Calu3 (cell line): ENCODE measurements at regions not wholly inside any gene's neighbourhood (a gene's known extent, or its start where the extent isn't known, plus 50 kb on each side); places are given as distances from the start of the nearest gene placed in this dataset.

Source experiments
- BruUV-seq: library from RNA; stranded (reverse); fragments of 400-500 nt; replicated peaks from 2 replicates; lab custom pipeline; 2021; lab: Mats Ljungman, UMichigan
- CTCF ChIA-PET: fragments of 300-600 bp; sonication (Branson Sonifier 250); formaldehyde crosslinking; loops from one replicate; lab custom pipeline; 2022; ENCODE audit warnings: antibody characterized with exemption; lab: Charles Lee
- DNase-seq: peaks from one replicate; pipeline ENCODE4 v3.0.0; 2022
- H3K27ac Mint-ChIP-seq: one replicate; pipeline ENCODE4 v1.8.0; 2022; ENCODE audit warnings: mixed read lengths; ENCODE audit not compliant: unreplicated experiment
- H3K27me3 Mint-ChIP-seq: one replicate; pipeline ENCODE4 v1.8.0; 2022; ENCODE audit warnings: mixed read lengths; ENCODE audit not compliant: unreplicated experiment
- H3K36me3 Mint-ChIP-seq: one replicate; pipeline ENCODE4 v1.8.0; 2022; ENCODE audit warnings: mild to moderate bottlenecking, moderate library complexity, mixed read lengths; ENCODE audit not compliant: insufficient read depth, unreplicated experiment
- H3K4me1 Mint-ChIP-seq: one replicate; pipeline ENCODE4 v1.8.0; 2022; ENCODE audit warnings: mild to moderate bottlenecking, low read depth, mixed read lengths; ENCODE audit not compliant: unreplicated experiment
- H3K4me3 Mint-ChIP-seq: one replicate; pipeline ENCODE4 v1.8.0; 2022; ENCODE audit warnings: mild to moderate bottlenecking, low read depth, moderate library complexity, mixed read lengths; ENCODE audit not compliant: unreplicated experiment
- H3K9me3 Mint-ChIP-seq: one replicate; pipeline ENCODE4 v1.8.0; 2022; ENCODE audit warnings: low read depth, mixed read lengths; ENCODE audit not compliant: unreplicated experiment
- intact Hi-C: fragments of 100-400 bp; cut with micrococcal nuclease; formaldehyde crosslinking; loops from one replicate; pipeline ENCODE4 v1.10.0; 2022; ENCODE audit not compliant: unreplicated experiment
- TF ChIP-seq, protein P1 (sequence below): fragments of 200-600 bp; IDR thresholded peaks from one replicate; pipeline ENCODE4 v1.8.0; 2022; ENCODE audit warnings: antibody characterized with exemption; ENCODE audit not compliant: unreplicated experiment

DNA sequence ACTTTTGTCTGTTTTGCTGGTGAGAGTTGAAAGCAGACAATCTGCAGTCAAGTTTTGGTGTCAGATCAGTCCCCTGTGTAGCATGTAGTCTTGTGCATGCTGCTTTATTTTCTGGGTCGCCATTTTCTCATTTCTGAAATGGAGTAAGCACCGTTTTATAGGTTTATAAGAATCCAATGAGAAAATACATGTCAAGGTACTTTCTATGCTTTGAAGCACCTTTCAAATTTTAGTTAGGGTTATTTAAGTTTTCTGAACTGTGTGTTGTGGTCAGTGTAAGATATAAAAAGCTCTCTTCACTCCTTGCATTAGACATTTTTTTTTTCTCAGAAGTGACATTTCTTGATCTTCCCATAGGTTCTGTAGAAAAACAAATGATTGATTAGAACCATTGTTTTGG is 283.2 kb downstream of the ETS1 start:
- Mint-ChIP-seq H3K27me3 (no peaks in the 10 kb centered on the region), H3K9me3 (no peaks in the 10 kb centered on the region), H3K36me3 (no peaks in the 10 kb centered on the region), H3K4me3 (no peak overlapping the region), H3K4me1 (no peaks in the 10 kb centered on the region), H3K27ac (no peak overlapping the region)
- TF ChIP-seq, protein P1, sequence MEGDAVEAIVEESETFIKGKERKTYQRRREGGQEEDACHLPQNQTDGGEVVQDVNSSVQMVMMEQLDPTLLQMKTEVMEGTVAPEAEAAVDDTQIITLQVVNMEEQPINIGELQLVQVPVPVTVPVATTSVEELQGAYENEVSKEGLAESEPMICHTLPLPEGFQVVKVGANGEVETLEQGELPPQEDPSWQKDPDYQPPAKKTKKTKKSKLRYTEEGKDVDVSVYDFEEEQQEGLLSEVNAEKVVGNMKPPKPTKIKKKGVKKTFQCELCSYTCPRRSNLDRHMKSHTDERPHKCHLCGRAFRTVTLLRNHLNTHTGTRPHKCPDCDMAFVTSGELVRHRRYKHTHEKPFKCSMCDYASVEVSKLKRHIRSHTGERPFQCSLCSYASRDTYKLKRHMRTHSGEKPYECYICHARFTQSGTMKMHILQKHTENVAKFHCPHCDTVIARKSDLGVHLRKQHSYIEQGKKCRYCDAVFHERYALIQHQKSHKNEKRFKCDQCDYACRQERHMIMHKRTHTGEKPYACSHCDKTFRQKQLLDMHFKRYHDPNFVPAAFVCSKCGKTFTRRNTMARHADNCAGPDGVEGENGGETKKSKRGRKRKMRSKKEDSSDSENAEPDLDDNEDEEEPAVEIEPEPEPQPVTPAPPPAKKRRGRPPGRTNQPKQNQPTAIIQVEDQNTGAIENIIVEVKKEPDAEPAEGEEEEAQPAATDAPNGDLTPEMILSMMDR: no peak
- no TSS peak for BruUV-seq
- CTCF ChIA-PET: no interaction called here
- no peak for DNase-seq
- intact Hi-C loops: no loop called here

DNA sequence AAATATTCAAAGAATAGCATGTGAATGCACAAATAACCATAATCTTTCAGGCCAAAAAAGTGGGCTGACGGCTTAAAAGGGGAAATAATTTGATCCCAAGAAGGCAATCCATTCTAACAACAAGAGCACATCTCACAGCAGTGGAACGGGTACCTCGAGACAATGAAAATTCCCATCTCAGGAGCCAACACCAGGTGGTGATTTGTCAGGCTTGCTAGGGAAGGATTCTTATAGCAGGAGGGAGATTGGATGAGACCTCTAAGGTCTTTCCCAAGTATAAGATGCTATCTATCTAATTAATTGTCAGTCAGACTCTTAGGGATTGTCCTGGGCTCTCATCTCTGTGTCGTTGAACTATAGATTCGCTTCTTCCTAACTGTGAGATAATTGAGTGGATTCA is 284.0 kb downstream of the ETS1 start:
- Mint-ChIP-seq H3K27me3 (no peaks in the 10 kb centered on the region), H3K36me3 (no peaks in the 10 kb centered on the region), H3K4me1 (no peaks in the 10 kb centered on the region), H3K27ac (no peak overlapping the region), H3K9me3 (no peaks in the 10 kb centered on the region), H3K4me3 (no peak overlapping the region)
- TF ChIP-seq, protein P1: no peak
- DNase-seq: no peak
- CTCF ChIA-PET: no interaction called here
- BruUV-seq: no TSS peak
- intact Hi-C loops: no loop called here

DNA sequence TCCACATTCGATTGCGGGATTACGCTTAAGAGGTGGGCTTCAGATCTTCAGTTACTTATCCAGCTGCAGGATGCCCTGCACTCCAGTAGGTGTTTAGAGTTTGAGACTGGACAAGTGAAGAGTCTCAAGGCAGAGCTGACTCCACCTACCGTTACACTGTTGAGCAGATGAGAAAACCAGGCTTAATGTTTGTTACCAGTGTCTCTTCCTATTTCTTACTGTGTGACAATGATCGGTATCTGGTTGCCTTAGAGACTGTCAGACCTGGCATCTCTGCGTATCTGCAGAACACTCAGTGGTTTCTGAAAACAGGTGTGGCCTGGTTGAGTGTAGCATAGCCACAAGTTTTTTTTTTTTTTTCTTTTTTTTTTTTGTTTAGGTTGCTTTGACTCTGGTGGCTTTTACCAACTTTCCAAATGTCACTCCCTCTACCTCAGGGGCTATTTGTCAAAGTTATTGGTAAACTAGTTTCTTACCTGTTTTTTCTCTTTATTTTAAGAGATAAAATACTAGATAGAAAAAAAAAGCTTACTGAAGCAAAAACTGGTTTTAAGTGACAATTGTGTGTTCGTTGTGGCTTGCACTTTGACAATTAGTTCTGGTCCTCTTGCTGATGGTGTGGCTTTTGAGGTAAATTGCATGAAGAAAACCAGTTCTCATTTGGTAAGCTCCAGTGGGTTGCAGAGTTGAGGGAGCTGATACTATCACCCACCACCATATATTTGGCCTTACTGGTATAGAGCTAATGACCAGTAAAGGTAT is 284.8 kb downstream of the ETS1 start:
- DNase-seq: no peak
- CTCF ChIA-PET: no interaction called here
- Mint-ChIP-seq H3K4me1 (no peaks in the 10 kb centered on the region), H3K27ac (no peak overlapping the region), H3K4me3 (no peak overlapping the region), H3K27me3 (no peaks in the 10 kb centered on the region), H3K9me3 (no peaks in the 10 kb centered on the region), H3K36me3 (no peaks in the 10 kb centered on the region)
- TF ChIP-seq, protein P1: no peak
- no TSS peak for BruUV-seq
- intact Hi-C loops: no loop called here

DNA sequence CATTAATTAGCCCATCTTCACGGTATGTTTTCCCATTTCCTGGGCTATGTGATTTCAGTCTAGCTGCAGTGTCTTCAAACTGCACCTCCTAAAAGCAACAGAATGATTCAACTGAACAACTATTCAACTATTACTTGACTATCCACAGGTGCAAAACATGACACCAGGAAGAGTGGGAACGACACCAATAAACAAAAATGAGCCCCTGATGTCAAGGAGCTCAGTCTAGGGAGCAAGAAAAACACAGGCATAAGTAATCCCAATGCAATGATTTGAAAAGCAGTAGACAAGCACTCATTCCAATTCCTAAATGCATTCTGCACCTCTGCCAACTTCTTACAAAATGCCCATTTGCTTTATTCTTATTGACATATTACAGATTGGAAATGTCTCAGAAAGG is 285.6 kb downstream of the ETS1 start:
- no peaks in the 10 kb centered on the region for H3K36me3 Mint-ChIP-seq
- CTCF ChIA-PET: no interaction called here
- no peaks in the 10 kb centered on the region for H3K9me3 Mint-ChIP-seq
- H3K4me3 Mint-ChIP-seq: no peak overlapping the region
- no peak overlapping the region for H3K27ac Mint-ChIP-seq
- intact Hi-C loops: no loop called here
- no TSS peak for BruUV-seq
- DNase-seq: no peak
- no peaks in the 10 kb centered on the region for H3K27me3 Mint-ChIP-seq
- TF ChIP-seq, protein P1: no peak
- no peaks in the 10 kb centered on the region for H3K4me1 Mint-ChIP-seq
